Immature natural killer cell (primary cell): ENCODE measurements at regions not wholly inside any gene's neighbourhood (a gene's known extent, or its start where the extent isn't known, plus 50 kb on each side); places are given as distances from the start of the nearest gene placed in this dataset.

Source experiments
- DNase-seq, 3 donors: peaks; one replicate each; pipeline ENCODE4 v3.0.0; 2022; ENCODE audit warnings: mixed read lengths in 1 of 3
- H3K27ac Mint-ChIP-seq, 6 donors: one replicate each; pipeline ENCODE4 v1.8.0; 2020; ENCODE audit warnings: mixed read lengths in 6 of 6, mild to moderate bottlenecking in 5 of 6, inconsistent platforms in 4 of 6, moderate library complexity in 3 of 6
- H3K27me3 Mint-ChIP-seq, 3 donors: one replicate each; pipeline ENCODE4 v1.8.0; 2020 to 2021; ENCODE audit warnings: low read depth in 3 of 3, mild to moderate bottlenecking in 3 of 3, mixed read lengths in 3 of 3, moderate library complexity in 3 of 3, inconsistent platforms in 1 of 3
- H3K36me3 Mint-ChIP-seq, 3 donors: one replicate each; pipeline ENCODE4 v1.8.0; 2020; ENCODE audit warnings: mixed read lengths in 3 of 3, inconsistent platforms in 2 of 3, mild to moderate bottlenecking in 2 of 3
- H3K4me1 Mint-ChIP-seq, 2 donors: one replicate each; pipeline ENCODE4 v1.8.0; 2020; ENCODE audit warnings: inconsistent platforms in 2 of 2, mild to moderate bottlenecking in 2 of 2, mixed read lengths in 2 of 2, moderate library complexity in 1 of 2
- H3K4me3 Mint-ChIP-seq, 5 donors: one replicate each; pipeline ENCODE4 v1.8.0; 2020; ENCODE audit warnings: mild to moderate bottlenecking in 5 of 5, mixed read lengths in 5 of 5, inconsistent platforms in 3 of 5, moderate library complexity in 3 of 5
- H3K9me3 Mint-ChIP-seq, 6 donors: one replicate each; pipeline ENCODE4 v1.8.0; 2020; ENCODE audit warnings: mild to moderate bottlenecking in 6 of 6, mixed read lengths in 6 of 6, inconsistent platforms in 4 of 6, moderate library complexity in 3 of 6

DNA sequence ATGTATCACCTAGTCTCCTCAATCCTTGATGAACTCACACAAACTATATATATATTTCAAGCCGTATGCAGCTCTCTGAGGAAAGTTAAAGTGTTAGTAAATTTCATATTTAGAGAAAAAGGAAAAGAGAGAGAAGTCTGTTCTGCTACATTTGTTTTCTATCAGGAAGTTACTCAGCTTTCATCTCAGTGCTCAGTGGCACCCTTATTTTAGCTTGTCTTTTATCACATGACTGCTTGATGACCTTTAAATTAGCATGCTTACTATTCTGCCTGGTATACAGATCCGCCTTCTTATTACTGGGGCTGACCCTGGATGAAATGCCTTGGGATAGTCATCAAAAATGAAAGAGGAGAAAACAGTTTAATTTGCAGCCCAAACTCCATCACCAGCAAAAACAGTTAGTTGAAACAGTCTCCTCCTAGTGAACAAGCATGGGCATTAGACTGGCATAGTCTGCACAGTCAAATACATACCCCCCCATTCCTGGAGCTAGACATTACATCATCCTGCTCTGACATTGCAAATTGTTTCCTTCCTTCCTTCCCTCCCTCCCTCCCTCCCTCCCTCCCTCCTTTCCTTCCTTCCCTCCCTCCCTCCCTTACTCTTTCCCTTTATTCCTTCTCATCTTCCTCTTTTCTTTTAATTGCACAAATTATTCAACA is 215.7 kb downstream of the TMEM182 start:
- no peak for DNase-seq
- H3K36me3 Mint-ChIP-seq = no peaks in the 10 kb centered on the region
- no peaks in the 10 kb centered on the region for H3K27me3 Mint-ChIP-seq
- peaks cover 0 to 9% of the 10 kb centered on the region in 2 donors for H3K4me1 Mint-ChIP-seq
- peaks cover 0 to 2% (median 0%) of the 10 kb centered on the region in 6 donors for H3K9me3 Mint-ChIP-seq
- no peak overlapping the region for H3K4me3 Mint-ChIP-seq
- H3K27ac Mint-ChIP-seq = no peak overlapping the region

DNA sequence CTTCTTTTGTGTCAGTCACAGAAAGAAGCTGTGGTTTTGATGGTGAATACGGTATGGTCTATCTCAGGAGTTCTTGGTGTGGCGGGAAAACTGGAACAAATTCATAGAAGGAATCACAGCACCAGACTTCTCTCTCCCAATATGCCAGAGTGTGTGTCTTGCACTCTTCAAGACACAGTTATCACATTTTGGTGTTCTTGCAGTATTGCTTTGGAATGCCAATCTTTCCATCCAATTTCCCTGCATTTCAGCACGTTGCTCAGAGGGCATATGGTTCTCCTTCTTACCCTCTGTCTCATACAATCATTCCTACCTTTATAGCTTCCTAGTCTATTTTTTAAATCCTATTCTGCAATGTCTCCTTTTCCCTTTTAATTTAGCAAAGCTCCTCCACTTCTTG is 216.3 kb downstream of the TMEM182 start:
- H3K36me3 Mint-ChIP-seq = no peaks in the 10 kb centered on the region
- no peaks in the 10 kb centered on the region for H3K27me3 Mint-ChIP-seq
- H3K4me3 Mint-ChIP-seq = no peak overlapping the region
- DNase-seq = no peak
- H3K27ac Mint-ChIP-seq = no peak overlapping the region
- peaks cover 0 to 2% (median 0%) of the 10 kb centered on the region in 6 donors for H3K9me3 Mint-ChIP-seq
- H3K4me1 Mint-ChIP-seq = peaks cover 0 to 9% of the 10 kb centered on the region in 2 donors

DNA sequence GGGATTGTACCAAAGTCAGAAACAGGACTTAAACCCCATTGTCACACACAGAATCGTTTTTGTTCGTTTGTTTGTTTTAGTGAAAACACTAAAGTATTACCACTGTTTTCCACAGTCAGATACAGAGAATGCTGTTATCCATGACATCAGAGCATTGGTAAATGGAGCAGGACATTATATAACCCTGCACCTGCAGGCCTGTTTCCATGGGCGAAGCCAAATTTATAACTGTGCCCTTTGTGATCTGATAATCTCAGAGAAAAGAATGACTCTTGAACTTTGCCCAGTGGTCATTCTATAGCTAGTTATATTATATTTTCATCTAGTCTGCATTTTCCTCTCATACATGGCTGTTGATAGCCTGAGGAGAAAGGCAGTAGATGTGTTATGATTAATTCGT is 217.6 kb downstream of the TMEM182 start:
- DNase-seq = no peak
- no peaks in the 10 kb centered on the region for H3K27me3 Mint-ChIP-seq
- H3K36me3 Mint-ChIP-seq = no peaks in the 10 kb centered on the region
- peaks cover 0 to 5% (median 0%) of the 10 kb centered on the region in 6 donors for H3K9me3 Mint-ChIP-seq
- H3K4me1 Mint-ChIP-seq = peaks cover 0 to 9% of the 10 kb centered on the region in 2 donors
- no peak overlapping the region for H3K4me3 Mint-ChIP-seq
- H3K27ac Mint-ChIP-seq = no peak overlapping the region

DNA sequence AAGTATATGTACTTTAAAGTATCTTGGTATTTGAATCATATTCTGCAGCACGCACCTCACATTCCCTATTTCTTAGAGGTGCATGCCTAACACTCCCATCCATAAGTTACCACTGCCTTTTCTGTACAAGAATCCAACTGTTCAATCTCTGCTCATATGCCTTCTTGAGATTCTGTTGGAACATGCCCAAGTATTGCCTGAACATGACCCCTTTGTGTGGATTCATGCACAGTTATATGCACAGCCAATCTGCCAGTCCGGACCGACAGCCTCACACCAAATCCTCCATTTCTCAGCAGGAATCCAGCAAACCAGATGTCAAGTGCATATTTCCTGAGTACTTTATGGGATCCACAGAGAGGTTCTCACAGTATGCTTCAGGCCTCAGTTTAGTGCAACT is 222.0 kb downstream of the TMEM182 start:
- Mint-ChIP-seq H3K36me3 (no peaks in the 10 kb centered on the region), H3K9me3 (peaks cover 0 to 14% (median under 1%) of the 10 kb centered on the region in 6 donors), H3K27ac (no peak overlapping the region), H3K4me1 (no peaks in the 10 kb centered on the region), H3K27me3 (peaks cover 0 to 4% (median 0%) of the 10 kb centered on the region in 3 donors), H3K4me3 (no peak overlapping the region)
- no peak for DNase-seq

DNA sequence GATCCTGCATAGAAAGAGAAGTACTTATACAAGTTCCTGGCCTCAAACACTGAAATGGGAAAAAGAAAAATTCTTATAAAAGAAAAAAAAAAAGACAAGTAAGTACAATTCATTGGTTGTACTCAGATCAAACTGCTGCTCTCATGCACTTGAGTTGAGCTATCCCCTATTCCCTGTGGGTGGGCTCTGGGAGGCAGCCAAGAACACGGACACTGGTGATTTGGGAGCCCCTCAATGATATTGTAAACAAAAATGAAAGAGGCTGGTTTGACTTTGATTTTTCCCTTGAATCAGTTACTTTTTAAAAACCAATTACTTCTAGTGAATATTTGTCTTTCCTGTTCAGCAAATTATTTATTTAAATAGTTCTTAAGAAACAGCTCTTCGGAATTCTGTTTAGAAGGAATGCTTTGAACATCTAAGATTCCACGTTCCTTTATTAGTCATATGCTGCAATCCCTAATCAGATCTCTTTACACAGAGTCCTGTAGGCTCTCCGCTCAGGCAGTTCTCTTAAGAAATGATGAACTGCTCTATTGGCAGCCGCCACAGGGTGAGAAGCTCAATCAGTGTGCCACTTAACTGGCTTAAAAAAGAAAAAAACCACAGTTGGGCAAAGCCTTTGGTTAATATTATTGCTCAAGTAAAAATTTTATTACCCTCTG is 225.1 kb downstream of the TMEM182 start:
- no peak for DNase-seq
- peaks cover 0 to 4% (median 2%) of the 10 kb centered on the region in 3 donors for H3K27me3 Mint-ChIP-seq
- H3K4me1 Mint-ChIP-seq = no peaks in the 10 kb centered on the region
- H3K4me3 Mint-ChIP-seq = no peak overlapping the region
- H3K36me3 Mint-ChIP-seq = no peaks in the 10 kb centered on the region
- H3K27ac Mint-ChIP-seq = no peak overlapping the region
- peaks cover 0 to 18% (median under 1%) of the 10 kb centered on the region in 6 donors for H3K9me3 Mint-ChIP-seq

DNA sequence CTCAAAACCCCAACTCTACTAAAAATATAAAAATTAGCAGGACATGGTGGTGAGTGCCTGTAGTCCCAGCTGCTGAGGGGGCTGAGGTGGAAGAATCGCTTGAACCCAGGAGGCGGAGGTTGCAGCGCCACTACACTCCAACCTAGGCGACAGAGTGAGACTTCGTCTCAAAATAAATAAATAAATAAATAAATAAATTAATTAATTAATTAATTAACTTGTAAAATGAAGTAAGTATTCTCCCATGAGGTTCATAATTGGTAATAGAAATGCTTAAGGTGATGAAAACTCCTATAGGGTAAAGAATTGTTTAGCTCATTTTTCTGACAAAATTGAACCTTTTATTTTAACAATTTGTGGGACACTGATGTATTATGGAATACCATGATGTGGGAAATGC is 230.8 kb downstream of the TMEM182 start:
- Mint-ChIP-seq H3K36me3 (no peaks in the 10 kb centered on the region), H3K27ac (no peak overlapping the region), H3K4me3 (no peak overlapping the region), H3K9me3 (peaks cover 0 to 8% (median under 1%) of the 10 kb centered on the region in 6 donors), H3K4me1 (no peaks in the 10 kb centered on the region), H3K27me3 (peaks cover 0 to 2% (median 0%) of the 10 kb centered on the region in 3 donors)
- no peak for DNase-seq

DNA sequence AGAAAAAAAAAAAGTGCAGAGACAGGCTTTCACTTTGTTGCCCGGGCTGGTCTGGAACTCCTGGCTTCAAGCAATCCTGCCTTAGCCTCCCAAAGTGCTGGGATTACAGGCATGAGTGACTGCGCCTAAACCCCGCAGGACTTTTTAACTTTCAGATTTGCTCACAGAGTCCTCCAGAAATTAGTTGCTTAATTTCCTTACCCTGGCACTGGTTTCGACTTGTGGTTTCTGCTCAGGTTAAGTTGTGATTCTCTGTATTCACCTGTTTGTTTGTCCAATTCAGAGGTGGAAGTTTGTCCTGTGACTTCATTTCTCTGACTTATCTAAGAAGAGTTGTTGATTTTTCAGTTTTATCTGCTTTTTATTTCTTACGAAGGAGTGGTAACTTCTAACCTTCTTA is 238.1 kb downstream of the TMEM182 start:
- Mint-ChIP-seq H3K27me3 (peaks cover 2 to 4% (median 3%) of the 10 kb centered on the region in 3 donors), H3K9me3 (peaks cover 0 to 4% (median 0%) of the 10 kb centered on the region in 6 donors), H3K36me3 (no peaks in the 10 kb centered on the region)

DNA sequence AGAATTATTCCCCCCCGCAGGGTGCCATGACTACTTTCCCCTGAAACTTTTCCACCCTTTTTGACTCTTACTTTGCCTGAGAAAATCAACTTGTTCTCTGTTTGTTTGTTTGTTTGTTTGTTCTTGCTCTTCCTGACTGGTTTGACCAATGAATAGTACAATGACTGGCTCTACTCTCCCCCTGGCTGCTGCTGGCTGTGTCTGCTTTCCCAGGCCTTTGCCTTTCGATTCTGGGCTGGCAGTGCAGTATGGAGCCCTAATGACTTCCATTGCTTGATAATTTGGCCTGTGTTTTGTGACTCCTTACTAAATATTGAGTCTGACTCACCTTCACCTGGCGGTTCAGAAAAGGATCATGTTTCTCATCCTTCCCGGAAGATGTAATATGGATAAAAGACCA is 241.1 kb downstream of the TMEM182 start:
- H3K27ac Mint-ChIP-seq = no peak overlapping the region
- no peak for DNase-seq
- H3K9me3 Mint-ChIP-seq = peaks cover 0 to 4% (median 0%) of the 10 kb centered on the region in 6 donors
- H3K4me1 Mint-ChIP-seq = no peaks in the 10 kb centered on the region
- no peak overlapping the region for H3K4me3 Mint-ChIP-seq
- H3K36me3 Mint-ChIP-seq = no peaks in the 10 kb centered on the region
- peaks cover 2 to 4% (median 3%) of the 10 kb centered on the region in 3 donors for H3K27me3 Mint-ChIP-seq

More for the DNA sequence above, 238.1 kb downstream of the TMEM182 start:
- DNase-seq = no peak
- Mint-ChIP-seq H3K4me1 (no peaks in the 10 kb centered on the region), H3K27ac (no peak overlapping the region), H3K4me3 (no peak overlapping the region)

DNA sequence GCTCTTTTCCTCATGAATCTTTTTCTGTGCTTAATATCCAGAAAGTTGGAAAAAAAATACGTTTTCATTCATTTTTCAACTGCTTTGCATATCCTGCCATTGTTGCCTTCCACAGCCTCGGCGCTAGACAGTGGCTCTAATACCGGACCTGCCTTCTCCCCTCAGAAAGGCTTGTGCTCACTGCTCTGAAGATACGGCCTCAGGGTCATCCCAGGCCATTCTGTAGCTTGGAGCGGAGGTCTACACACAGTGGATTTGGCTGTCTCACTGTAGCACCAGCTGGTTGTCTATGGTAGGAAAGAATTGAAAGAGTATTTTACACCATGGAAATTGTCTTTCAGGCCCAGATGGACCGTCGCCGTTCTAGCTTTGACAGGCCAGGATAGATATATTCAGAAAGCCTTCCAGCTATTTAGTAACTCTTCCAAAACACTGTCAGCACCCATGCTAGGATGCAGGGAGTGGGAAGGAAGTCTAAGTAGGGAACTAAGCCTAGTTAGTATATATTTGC is 242.0 kb downstream of the TMEM182 start:
- DNase-seq = no peak
- Mint-ChIP-seq H3K27me3 (peaks cover 2 to 4% (median 3%) of the 10 kb centered on the region in 3 donors), H3K4me1 (no peaks in the 10 kb centered on the region), H3K9me3 (peaks cover 0 to 4% (median 0%) of the 10 kb centered on the region in 6 donors), H3K27ac (no peak overlapping the region), H3K4me3 (no peak overlapping the region), H3K36me3 (no peaks in the 10 kb centered on the region)

DNA sequence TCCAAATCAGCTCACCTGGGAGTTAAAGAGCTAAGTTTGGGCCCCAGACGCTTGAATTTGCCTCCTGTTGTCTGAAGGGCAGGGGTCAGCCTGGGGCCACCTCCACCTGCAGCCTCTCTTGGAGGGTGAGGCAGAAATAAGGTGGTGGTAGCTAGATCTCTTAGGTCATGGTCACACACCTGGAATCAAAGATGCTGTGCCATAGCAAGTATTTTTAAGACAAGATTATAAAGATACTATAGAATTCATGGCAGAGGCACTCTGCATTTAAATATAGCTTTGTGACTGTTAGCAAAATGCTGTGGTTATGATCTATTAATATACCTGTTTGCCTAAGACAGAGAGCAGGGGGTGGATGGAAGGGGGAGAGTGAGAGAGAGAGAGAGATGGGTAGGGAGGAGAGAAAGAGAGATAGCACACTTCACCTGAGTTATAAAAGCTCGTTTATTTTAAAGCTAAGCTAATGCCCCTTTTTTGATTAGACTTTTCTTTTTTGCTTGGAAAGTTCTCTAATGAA is 242.7 kb downstream of the TMEM182 start:
- Mint-ChIP-seq H3K4me3 (no peak overlapping the region), H3K27me3 (peaks cover 2 to 4% (median 3%) of the 10 kb centered on the region in 3 donors), H3K4me1 (no peaks in the 10 kb centered on the region), H3K36me3 (no peaks in the 10 kb centered on the region), H3K9me3 (peaks cover 0 to 4% (median 0%) of the 10 kb centered on the region in 6 donors), H3K27ac (no peak overlapping the region)
- DNase-seq = no peak

DNA sequence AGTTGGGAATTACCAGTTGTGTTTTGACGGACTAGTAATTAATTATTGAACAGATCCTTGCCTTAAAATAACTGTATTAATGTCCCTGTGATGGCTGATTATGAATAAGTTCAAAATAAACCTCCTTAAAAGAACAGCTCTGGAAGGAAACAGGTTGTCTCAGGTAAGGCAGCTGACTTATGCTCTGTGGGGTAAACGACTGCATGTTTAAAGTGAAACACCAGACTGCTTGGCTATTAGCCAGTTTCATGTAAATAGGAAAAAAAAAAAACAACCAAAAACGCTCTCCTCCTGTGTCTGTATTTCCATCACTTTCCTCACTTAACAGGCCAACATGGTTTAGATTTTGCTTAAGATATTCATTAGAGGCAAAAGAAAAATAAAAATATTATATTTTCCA is 243.6 kb downstream of the TMEM182 start:
- Mint-ChIP-seq H3K27me3 (peaks cover 2 to 4% (median 3%) of the 10 kb centered on the region in 3 donors), H3K27ac (no peak overlapping the region), H3K4me1 (no peaks in the 10 kb centered on the region), H3K36me3 (no peaks in the 10 kb centered on the region), H3K9me3 (peaks cover 0 to 4% (median 0%) of the 10 kb centered on the region in 6 donors), H3K4me3 (no peak overlapping the region)
- no peak for DNase-seq

DNA sequence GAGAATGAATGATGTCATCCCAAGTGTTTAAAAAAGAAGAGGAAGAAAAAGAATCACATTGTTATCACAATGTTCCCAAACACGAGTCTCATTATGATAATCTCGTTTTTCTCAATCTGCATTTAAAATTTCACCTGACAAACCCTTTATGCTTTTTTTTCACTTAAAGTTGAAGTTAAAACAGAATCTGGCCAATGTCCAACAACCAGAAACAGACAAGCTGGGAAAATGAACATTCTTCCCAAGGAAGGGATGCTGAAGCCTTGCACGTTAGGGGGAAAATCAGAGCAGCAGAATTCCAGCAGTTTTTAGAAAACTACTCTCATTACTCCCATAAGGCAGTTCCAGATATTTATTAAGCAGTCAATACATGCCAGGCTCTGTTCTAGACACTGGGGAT is 245.3 kb downstream of the TMEM182 start:
- no peaks in the 10 kb centered on the region for H3K36me3 Mint-ChIP-seq
- H3K4me3 Mint-ChIP-seq = no peak overlapping the region
- H3K4me1 Mint-ChIP-seq = no peaks in the 10 kb centered on the region
- H3K27ac Mint-ChIP-seq = no peak overlapping the region
- no peak for DNase-seq
- H3K9me3 Mint-ChIP-seq = peaks cover 0 to 4% (median 0%) of the 10 kb centered on the region in 6 donors
- peaks cover 3 to 4% (median 3%) of the 10 kb centered on the region in 3 donors for H3K27me3 Mint-ChIP-seq

DNA sequence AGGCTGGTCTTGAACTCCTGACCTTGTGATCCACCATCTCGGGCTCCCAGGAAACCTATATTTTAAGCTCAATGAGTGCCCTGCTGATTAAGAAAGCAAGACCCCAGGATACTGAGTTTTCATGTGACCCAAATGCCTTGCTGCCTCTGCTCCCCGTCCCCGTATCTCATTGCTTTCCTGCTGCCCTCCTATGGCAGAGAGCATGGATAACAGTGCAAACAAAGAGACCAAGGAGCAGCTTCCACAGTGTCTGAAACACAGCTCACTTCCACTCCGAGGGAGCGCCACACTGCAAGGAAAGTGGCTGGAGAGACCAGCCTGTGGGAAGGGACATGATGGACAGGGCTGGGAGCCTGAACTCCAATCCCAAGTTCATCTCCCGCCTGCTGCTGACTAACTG is 246.8 kb downstream of the TMEM182 start:
- no peaks in the 10 kb centered on the region for H3K4me1 Mint-ChIP-seq
- no peak for DNase-seq
- H3K4me3 Mint-ChIP-seq = no peak overlapping the region
- H3K27ac Mint-ChIP-seq = no peak overlapping the region
- H3K27me3 Mint-ChIP-seq = peaks cover 0 to 3% (median 2%) of the 10 kb centered on the region in 3 donors
- H3K36me3 Mint-ChIP-seq = no peaks in the 10 kb centered on the region
- H3K9me3 Mint-ChIP-seq = no peaks in the 10 kb centered on the region

DNA sequence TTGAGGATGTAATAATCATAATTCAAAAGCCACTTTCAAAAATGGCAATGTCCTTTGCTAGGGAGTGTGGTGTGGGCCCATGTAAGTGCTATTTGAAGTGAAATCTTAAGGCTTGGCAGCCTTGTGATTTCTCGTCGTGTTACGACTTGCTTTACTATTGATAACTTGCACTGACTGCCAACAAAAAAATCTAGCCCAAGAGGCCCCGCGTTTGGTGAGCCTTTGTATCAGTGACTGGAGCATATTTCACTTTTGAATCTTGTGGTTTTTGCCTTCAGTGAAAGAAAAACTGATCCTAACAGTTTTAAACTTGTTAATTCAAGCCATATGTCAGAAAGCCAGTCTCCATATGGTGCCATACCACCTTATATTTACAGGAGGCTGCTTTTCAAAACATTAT is 248.0 kb downstream of the TMEM182 start:
- no peaks in the 10 kb centered on the region for H3K9me3 Mint-ChIP-seq
- no peak for DNase-seq
- H3K27ac Mint-ChIP-seq = no peak overlapping the region
- no peaks in the 10 kb centered on the region for H3K4me1 Mint-ChIP-seq
- no peak overlapping the region for H3K4me3 Mint-ChIP-seq
- H3K36me3 Mint-ChIP-seq = no peaks in the 10 kb centered on the region
- peaks cover 0 to 3% (median 1%) of the 10 kb centered on the region in 3 donors for H3K27me3 Mint-ChIP-seq
